ENCODE measurements at regions not wholly inside any gene's neighbourhood (a gene's known extent, or its start where the extent isn't known, plus 50 kb on each side); places are given as distances from the start of the nearest gene placed in this dataset.

DNA sequence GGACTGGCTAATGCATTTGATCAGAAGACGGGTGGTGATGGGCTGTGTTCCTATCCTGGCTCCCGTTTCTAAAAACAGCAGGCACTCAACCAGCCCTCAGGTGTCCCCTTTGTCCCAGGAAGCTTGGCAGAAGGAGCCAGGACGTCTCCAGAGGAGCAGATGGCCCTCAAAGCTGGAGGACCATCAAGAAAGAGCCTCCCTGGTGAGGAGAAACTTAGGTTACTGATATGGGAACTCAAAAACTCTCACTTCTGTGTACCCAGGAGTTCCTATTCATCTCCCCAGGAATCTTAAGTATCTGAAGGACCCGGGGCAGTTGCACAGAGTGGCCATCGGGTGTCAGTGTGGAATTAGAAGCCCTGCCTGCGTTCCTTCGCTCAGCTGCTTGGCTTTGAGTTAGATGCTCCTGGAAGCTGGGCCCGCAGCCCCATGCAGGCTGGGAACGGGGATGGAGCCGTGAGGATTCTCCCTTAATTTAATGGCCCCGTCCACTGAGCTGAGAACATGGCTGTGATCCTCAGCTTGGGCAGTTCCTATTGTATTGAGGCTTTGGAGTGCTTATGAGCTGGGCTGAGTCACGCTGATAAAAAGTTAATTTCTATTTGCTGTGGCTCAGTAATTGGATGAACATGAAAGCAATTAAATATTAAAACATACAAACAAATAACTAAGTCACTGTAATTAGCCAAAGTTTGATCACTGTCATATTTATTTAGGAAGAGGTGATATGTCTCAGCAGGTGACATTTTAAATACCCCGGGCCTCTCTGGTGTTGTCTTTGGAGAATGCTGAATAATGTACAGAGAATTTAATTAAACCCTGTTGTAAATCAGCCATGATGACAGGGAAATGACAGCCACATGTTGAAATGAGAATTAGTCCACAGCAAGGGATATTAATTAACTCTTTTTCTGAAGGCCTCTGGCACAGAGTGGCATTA is 402.1 kb downstream of the SEC14L1 start (continued):
- TF ChIP-seq HOXA7 (CRISPR knock-in tag; IDR thresholded peaks at IDR 0.05; ENCODE audit: borderline replicate concordance) (no peak), IKZF3 (tag by site-specific recombination; IDR thresholded peaks at IDR 0.05) (peak; percentile 87), ZNF302 (tag by site-specific recombination; IDR thresholded peaks at IDR 0.05; ENCODE audit: low read depth) (no peak), EGR2 (tag by site-specific recombination; IDR thresholded peaks at IDR 0.05; ENCODE audit: low read depth) (no peak), YY2 (tag by site-specific recombination; IDR thresholded peaks at IDR 0.05) (0 out of 2 replicates have a peak, but pooled peaks have one; percentile 52), KLF1 (tag by site-specific recombination; IDR thresholded peaks at IDR 0.05) (no peak), HOXD13 (CRISPR knock-in tag; IDR thresholded peaks at IDR 0.05; ENCODE audit: borderline replicate concordance) (no peak), ZNF16 (tag by site-specific recombination; IDR thresholded peaks at IDR 0.05; ENCODE audit: low read depth) (no peak), SP7 (tag by site-specific recombination; IDR thresholded peaks at IDR 0.05) (peak; percentile 98), YY1 (tag by site-specific recombination; IDR thresholded peaks at IDR 0.05) (peak; percentile 66), ZNF626 (tag by site-specific recombination; IDR thresholded peaks at IDR 0.05) (no peak), ZEB2 (tag by site-specific recombination; IDR thresholded peaks at IDR 0.05) (peak; percentile 86), ZNF214 (tag by site-specific recombination; IDR thresholded peaks at IDR 0.05; ENCODE audit: borderline replicate concordance) (no peak), ZNF776 (tag by site-specific recombination; IDR thresholded peaks at IDR 0.05; ENCODE audit: borderline replicate concordance) (no peak), ZNF530 (tag by site-specific recombination; IDR thresholded peaks at IDR 0.05; ENCODE audit: low read depth) (no peak)
- TF ChIP-seq, protein P1, sequence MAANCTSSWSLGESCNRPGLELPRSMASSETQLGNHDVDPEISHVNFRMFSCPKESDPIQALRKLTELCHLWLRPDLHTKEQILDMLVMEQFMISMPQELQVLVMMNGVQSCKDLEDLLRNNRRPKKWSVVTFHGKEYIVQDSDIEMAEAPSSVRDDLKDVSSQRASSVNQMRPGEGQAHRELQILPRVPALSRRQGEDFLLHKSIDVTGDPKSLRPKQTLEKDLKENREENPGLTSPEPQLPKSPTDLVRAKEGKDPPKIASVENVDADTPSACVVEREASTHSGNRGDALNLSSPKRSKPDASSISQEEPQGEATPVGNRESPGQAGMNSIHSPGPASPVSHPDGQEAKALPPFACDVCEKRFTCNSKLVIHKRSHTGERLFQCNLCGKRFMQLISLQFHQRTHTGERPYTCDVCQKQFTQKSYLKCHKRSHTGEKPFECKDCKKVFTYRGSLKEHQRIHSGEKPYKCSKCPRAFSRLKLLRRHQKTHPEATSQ (tag by site-specific recombination; IDR thresholded peaks at IDR 0.05): no peak
- TF ChIP-seq, protein P2, sequence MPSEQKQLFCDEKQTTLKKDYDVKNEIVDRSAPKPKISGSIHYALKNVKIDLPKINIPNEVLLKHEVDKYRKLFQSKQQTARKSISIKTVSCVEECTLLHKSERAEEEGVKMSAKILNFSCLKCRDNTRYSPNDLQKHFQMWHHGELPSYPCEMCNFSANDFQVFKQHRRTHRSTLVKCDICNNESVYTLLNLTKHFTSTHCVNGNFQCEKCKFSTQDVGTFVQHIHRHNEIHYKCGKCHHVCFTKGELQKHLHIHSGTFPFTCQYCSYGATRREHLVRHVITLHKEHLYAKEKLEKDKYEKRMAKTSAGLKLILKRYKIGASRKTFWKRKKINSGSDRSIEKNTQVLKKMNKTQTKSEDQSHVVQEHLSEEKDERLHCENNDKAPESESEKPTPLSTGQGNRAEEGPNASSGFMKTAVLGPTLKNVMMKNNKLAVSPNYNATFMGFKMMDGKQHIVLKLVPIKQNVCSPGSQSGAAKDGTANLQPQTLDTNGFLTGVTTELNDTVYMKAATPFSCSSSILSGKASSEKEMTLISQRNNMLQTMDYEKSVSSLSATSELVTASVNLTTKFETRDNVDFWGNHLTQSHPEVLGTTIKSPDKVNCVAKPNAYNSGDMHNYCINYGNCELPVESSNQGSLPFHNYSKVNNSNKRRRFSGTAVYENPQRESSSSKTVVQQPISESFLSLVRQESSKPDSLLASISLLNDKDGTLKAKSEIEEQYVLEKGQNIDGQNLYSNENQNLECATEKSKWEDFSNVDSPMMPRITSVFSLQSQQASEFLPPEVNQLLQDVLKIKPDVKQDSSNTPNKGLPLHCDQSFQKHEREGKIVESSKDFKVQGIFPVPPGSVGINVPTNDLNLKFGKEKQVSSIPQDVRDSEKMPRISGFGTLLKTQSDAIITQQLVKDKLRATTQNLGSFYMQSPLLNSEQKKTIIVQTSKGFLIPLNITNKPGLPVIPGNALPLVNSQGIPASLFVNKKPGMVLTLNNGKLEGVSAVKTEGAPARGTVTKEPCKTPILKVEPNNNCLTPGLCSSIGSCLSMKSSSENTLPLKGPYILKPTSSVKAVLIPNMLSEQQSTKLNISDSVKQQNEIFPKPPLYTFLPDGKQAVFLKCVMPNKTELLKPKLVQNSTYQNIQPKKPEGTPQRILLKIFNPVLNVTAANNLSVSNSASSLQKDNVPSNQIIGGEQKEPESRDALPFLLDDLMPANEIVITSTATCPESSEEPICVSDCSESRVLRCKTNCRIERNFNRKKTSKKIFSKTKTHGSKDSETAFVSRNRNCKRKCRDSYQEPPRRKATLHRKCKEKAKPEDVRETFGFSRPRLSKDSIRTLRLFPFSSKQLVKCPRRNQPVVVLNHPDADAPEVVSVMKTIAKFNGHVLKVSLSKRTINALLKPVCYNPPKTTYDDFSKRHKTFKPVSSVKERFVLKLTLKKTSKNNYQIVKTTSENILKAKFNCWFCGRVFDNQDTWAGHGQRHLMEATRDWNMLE (tag by site-specific recombination; conservative IDR thresholded peaks at IDR 0.05; ENCODE audit: low read depth): no peak; the same call in 1 of the 2 replicates
- TF ChIP-seq, protein P3, sequence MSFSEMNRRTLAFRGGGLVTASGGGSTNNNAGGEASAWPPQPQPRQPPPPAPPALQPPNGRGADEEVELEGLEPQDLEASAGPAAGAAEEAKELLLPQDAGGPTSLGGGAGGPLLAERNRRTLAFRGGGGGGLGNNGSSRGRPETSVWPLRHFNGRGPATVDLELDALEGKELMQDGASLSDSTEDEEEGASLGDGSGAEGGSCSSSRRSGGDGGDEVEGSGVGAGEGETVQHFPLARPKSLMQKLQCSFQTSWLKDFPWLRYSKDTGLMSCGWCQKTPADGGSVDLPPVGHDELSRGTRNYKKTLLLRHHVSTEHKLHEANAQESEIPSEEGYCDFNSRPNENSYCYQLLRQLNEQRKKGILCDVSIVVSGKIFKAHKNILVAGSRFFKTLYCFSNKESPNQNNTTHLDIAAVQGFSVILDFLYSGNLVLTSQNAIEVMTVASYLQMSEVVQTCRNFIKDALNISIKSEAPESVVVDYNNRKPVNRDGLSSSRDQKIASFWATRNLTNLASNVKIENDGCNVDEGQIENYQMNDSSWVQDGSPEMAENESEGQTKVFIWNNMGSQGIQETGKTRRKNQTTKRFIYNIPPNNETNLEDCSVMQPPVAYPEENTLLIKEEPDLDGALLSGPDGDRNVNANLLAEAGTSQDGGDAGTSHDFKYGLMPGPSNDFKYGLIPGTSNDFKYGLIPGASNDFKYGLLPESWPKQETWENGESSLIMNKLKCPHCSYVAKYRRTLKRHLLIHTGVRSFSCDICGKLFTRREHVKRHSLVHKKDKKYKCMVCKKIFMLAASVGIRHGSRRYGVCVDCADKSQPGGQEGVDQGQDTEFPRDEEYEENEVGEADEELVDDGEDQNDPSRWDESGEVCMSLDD (tag by site-specific recombination; IDR thresholded peaks at IDR 0.05): no peak
- TF ChIP-seq, protein P4, sequence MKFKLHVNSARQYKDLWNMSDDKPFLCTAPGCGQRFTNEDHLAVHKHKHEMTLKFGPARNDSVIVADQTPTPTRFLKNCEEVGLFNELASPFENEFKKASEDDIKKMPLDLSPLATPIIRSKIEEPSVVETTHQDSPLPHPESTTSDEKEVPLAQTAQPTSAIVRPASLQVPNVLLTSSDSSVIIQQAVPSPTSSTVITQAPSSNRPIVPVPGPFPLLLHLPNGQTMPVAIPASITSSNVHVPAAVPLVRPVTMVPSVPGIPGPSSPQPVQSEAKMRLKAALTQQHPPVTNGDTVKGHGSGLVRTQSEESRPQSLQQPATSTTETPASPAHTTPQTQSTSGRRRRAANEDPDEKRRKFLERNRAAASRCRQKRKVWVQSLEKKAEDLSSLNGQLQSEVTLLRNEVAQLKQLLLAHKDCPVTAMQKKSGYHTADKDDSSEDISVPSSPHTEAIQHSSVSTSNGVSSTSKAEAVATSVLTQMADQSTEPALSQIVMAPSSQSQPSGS (tag by site-specific recombination; IDR thresholded peaks at IDR 0.05; ENCODE audit: low read depth): no peak
- TF ChIP-seq, protein P5, sequence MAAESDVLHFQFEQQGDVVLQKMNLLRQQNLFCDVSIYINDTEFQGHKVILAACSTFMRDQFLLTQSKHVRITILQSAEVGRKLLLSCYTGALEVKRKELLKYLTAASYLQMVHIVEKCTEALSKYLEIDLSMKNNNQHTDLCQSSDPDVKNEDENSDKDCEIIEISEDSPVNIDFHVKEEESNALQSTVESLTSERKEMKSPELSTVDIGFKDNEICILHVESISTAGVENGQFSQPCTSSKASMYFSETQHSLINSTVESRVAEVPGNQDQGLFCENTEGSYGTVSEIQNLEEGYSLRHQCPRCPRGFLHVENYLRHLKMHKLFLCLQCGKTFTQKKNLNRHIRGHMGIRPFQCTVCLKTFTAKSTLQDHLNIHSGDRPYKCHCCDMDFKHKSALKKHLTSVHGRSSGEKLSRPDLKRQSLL (tag by site-specific recombination; IDR thresholded peaks at IDR 0.05): no peak
- TF ChIP-seq, protein P6, sequence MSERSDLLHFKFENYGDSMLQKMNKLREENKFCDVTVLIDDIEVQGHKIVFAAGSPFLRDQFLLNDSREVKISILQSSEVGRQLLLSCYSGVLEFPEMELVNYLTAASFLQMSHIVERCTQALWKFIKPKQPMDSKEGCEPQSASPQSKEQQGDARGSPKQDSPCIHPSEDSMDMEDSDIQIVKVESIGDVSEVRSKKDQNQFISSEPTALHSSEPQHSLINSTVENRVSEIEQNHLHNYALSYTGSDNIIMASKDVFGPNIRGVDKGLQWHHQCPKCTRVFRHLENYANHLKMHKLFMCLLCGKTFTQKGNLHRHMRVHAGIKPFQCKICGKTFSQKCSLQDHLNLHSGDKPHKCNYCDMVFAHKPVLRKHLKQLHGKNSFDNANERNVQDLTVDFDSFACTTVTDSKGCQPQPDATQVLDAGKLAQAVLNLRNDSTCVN (tag by site-specific recombination; optimal IDR thresholded peaks at IDR 0.05): no peak
- TF ChIP-seq, protein P7, sequence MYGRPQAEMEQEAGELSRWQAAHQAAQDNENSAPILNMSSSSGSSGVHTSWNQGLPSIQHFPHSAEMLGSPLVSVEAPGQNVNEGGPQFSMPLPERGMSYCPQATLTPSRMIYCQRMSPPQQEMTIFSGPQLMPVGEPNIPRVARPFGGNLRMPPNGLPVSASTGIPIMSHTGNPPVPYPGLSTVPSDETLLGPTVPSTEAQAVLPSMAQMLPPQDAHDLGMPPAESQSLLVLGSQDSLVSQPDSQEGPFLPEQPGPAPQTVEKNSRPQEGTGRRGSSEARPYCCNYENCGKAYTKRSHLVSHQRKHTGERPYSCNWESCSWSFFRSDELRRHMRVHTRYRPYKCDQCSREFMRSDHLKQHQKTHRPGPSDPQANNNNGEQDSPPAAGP (tag by site-specific recombination; IDR thresholded peaks at IDR 0.05): peak; percentile 36; the same call in 1 of the 2 replicates
